ENCODE measurements at regions not wholly inside any gene's neighbourhood (a gene's known extent, or its start where the extent isn't known, plus 50 kb on each side); places are given as distances from the start of the nearest gene placed in this dataset.

DNA sequence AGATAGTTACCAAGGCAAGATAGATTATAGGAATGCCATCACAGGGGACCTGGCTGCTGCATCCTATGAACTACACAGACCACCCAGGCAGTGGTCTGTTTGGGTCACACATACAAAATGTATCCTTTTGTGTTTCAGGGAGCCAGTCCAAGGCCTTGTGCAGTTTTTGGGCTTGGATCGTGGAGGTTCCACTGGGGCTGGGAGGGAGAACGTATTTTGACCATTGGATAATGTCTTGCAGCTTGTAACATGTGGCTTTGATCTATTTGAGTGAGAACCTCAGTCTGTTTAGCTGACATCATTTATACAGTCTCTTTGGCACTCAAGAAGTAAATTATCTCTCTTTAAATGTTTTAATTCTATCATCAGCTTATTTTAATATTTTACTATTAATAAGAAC lies 147.3 kb downstream of the DUSP10 start:
- no peak for TF ChIP-seq CTCF (conservative IDR thresholded peaks at IDR 0.05 in 1 of 2, IDR thresholded peaks at IDR 0.05 in 1 of 2; ENCODE audit: low read depth in 1 of 2, low read length in 2 of 2)
- TF ChIP-seq EZH2 (IDR thresholded peaks at IDR 0.05; ENCODE audit: low read length, missing control alignments), result no peak
